H9 (cell line): ENCODE measurements at regions not wholly inside any gene's neighbourhood (a gene's known extent, or its start where the extent isn't known, plus 50 kb on each side); places are given as distances from the start of the nearest gene placed in this dataset.

Source experiments
- DNase-seq: peaks from one replicate; pipeline ENCODE4 v3.0.0-alpha.2; 2017
- H2AFZ ChIP-seq: one replicate; pipeline ENCODE4 v1.6.1; 2013; ENCODE audit warnings: mild to moderate bottlenecking, low read length, control low read depth, moderate library complexity
- H2AK5ac ChIP-seq: 2 replicates; pipeline ENCODE4 v1.6.1; 2013; ENCODE audit warnings: low read length, control low read depth, mixed read lengths; ENCODE audit not compliant: insufficient read length
- H2BK120ac ChIP-seq: one replicate; pipeline ENCODE4 v1.6.1; 2013; ENCODE audit warnings: low read depth, mild to moderate bottlenecking, low read length, control low read depth, inconsistent platforms; ENCODE audit not compliant: poor library complexity, severe bottlenecking
- H2BK12ac ChIP-seq: 2 replicates; pipeline ENCODE4 v1.6.1; 2013; ENCODE audit warnings: low read length, control low read depth, mixed read lengths, low read depth; ENCODE audit not compliant: insufficient read length
- H2BK15ac ChIP-seq: 2 replicates; pipeline ENCODE4 v1.6.1; 2013; ENCODE audit warnings: low read depth, low read length, control low read depth
- H2BK20ac ChIP-seq: one replicate; pipeline ENCODE4 v1.6.1; 2013; ENCODE audit warnings: low read depth, mild to moderate bottlenecking, low read length, control low read depth, inconsistent platforms; ENCODE audit not compliant: poor library complexity, severe bottlenecking
- H2BK5ac ChIP-seq: 2 replicates; pipeline ENCODE4 v1.6.1; 2013; ENCODE audit warnings: low read length, control low read depth, mixed read lengths; ENCODE audit not compliant: insufficient read length
- H3K14ac ChIP-seq: 2 replicates; pipeline ENCODE4 v1.6.1; 2013; ENCODE audit warnings: low read length, control low read depth; ENCODE audit not compliant: insufficient read depth
- H3K18ac ChIP-seq: 2 replicates; pipeline ENCODE4 v1.6.1; 2013; ENCODE audit warnings: low read depth, mild to moderate bottlenecking, mixed read lengths, low read length, control low read depth; ENCODE audit not compliant: insufficient read length
- H3K23ac ChIP-seq: 2 replicates; pipeline ENCODE4 v1.6.1; 2013; ENCODE audit warnings: low read length, control low read depth, mixed read lengths, low read depth; ENCODE audit not compliant: insufficient read length
- H3K23me2 ChIP-seq: 2 replicates; pipeline ENCODE4 v1.6.1; 2013; ENCODE audit warnings: low read depth, mild to moderate bottlenecking, mixed read lengths, low read length, control low read depth; ENCODE audit not compliant: insufficient read length, poor library complexity, severe bottlenecking
- H3K27ac ChIP-seq: 2 replicates; pipeline ENCODE4 v1.5.1; 2013; ENCODE audit warnings: low read length, control low read depth, mixed read lengths, low read depth; ENCODE audit not compliant: insufficient read length
- H3K27me3 ChIP-seq: 2 replicates; pipeline ENCODE4 v1.6.1; 2013; ENCODE audit warnings: low read length, control low read depth, inconsistent platforms; ENCODE audit not compliant: insufficient read depth
- H3K4ac ChIP-seq: 2 replicates; pipeline ENCODE4 v1.6.1; 2013; ENCODE audit warnings: low read depth, mild to moderate bottlenecking, control low read depth, inconsistent platforms, low read length, moderate library complexity
- H3K4me1 ChIP-seq: 2 replicates; pipeline ENCODE4 v1.6.1; 2013; ENCODE audit warnings: low read length, control low read depth, inconsistent platforms; ENCODE audit not compliant: insufficient read depth
- H3K4me2 ChIP-seq: 2 replicates; pipeline ENCODE4 v1.6.1; 2013; ENCODE audit warnings: low read length, control low read depth, mixed read lengths; ENCODE audit not compliant: insufficient read length, insufficient read depth
- H3K56ac ChIP-seq: 2 replicates; pipeline ENCODE4 v1.6.1; 2013; ENCODE audit warnings: low read depth, mild to moderate bottlenecking, mixed read lengths, low read length, control low read depth; ENCODE audit not compliant: insufficient read length
- H3K79me1 ChIP-seq: 2 replicates; pipeline ENCODE4 v1.6.1; 2013; ENCODE audit warnings: low read depth, mild to moderate bottlenecking, moderate library complexity, low read length, control low read depth, inconsistent platforms; ENCODE audit not compliant: insufficient read depth, poor library complexity, severe bottlenecking
- H3K79me2 ChIP-seq: 2 replicates; pipeline ENCODE4 v1.6.1; 2013; ENCODE audit warnings: low read length, control low read depth, inconsistent platforms; ENCODE audit not compliant: insufficient read depth
- H3K9ac ChIP-seq: 2 replicates; pipeline ENCODE4 v1.6.1; 2013; ENCODE audit warnings: low read length, control low read depth, mixed read lengths; ENCODE audit not compliant: insufficient read length; ENCODE audit errors: extremely low read depth
- H3K9me3 ChIP-seq: one replicate; pipeline ENCODE4 v1.6.1; 2013; ENCODE audit warnings: low read depth, low read length, inconsistent platforms; ENCODE audit not compliant: control insufficient read depth
- H3T11ph ChIP-seq: one replicate; pipeline ENCODE4 v1.6.1; 2013; ENCODE audit warnings: mild to moderate bottlenecking, low read length, control low read depth, inconsistent platforms
- H4K20me1 ChIP-seq: one replicate; pipeline ENCODE4 v1.6.1; 2013; ENCODE audit not compliant: control insufficient read depth, insufficient read length, insufficient read depth
- H4K5ac ChIP-seq: 2 replicates; pipeline ENCODE4 v1.6.1; 2013; ENCODE audit warnings: low read depth, mild to moderate bottlenecking, mixed read lengths, low read length, control low read depth; ENCODE audit not compliant: insufficient read length
- H4K8ac ChIP-seq: replicated peaks from 2 replicates; pipeline ENCODE4 v1.6.1; 2013; ENCODE audit warnings: low read length, control low read depth, mixed read lengths, low read depth; ENCODE audit not compliant: insufficient read length
- H4K91ac ChIP-seq: 2 replicates; pipeline ENCODE4 v1.6.1; 2013; ENCODE audit warnings: low read depth, mild to moderate bottlenecking, moderate library complexity, mixed read lengths, low read length, control low read depth; ENCODE audit not compliant: insufficient read length
- H3K27ac Mint-ChIP-seq, 3 experiments: 2 replicates in 2 of 3; 3 replicates in 1 of 3; pipeline ENCODE4 v1.8.0; 2020 to 2021; ENCODE audit warnings: mixed read lengths in 3 of 3, mild to moderate bottlenecking in 1 of 3, moderate library complexity in 1 of 3
- H3K27me3 Mint-ChIP-seq: 2 replicates; pipeline ENCODE4 v1.8.0; 2021; ENCODE audit warnings: low read depth, mild to moderate bottlenecking, moderate library complexity, mixed read lengths
- H3K36me3 Mint-ChIP-seq, 3 experiments: 2 replicates in 2 of 3; 3 replicates in 1 of 3; pipeline ENCODE4 v1.8.0; 2020 to 2021; ENCODE audit warnings: low read depth in 3 of 3, mixed read lengths in 3 of 3; ENCODE audit not compliant: insufficient read depth in 1 of 3
- H3K4me1 Mint-ChIP-seq, 2 experiments: 2 replicates each; pipeline ENCODE4 v1.8.0; 2020; ENCODE audit warnings: mixed read lengths in 2 of 2
- H3K4me3 Mint-ChIP-seq, 2 experiments: 2 replicates in 1 of 2; 3 replicates in 1 of 2; pipeline ENCODE4 v1.8.0; 2020 to 2021; ENCODE audit warnings: mild to moderate bottlenecking in 2 of 2, mixed read lengths in 2 of 2, moderate library complexity in 1 of 2
- H3K9me3 Mint-ChIP-seq, 2 experiments: 2 replicates in 1 of 2; 3 replicates in 1 of 2; pipeline ENCODE4 v1.8.0; 2020; ENCODE audit warnings: mild to moderate bottlenecking in 2 of 2, mixed read lengths in 2 of 2, moderate library complexity in 1 of 2
- WGBS: extraction: QIAGEN DNeasy Blood & Tissue Kit; methylation state at CpG from one replicate; pipeline ENCODE4 v1.1.7; 2013; ENCODE audit warnings: missing lambda C conversion rate, low lambda C conversion rate, mixed read lengths; ENCODE audit not compliant: insufficient read length; ENCODE audit errors: extremely low coverage; 5-methylcytosine and 5-hydroxymethylcytosine counted together
- TF ChIP-seq, protein P1 (sequence below): fragments of 200-600 bp; sonication (generic); conservative IDR thresholded peaks from 3 replicates; pipeline ENCODE4 v1.8.0; 2021; ENCODE audit warnings: antibody characterized with exemption, mild to moderate bottlenecking

DNA sequence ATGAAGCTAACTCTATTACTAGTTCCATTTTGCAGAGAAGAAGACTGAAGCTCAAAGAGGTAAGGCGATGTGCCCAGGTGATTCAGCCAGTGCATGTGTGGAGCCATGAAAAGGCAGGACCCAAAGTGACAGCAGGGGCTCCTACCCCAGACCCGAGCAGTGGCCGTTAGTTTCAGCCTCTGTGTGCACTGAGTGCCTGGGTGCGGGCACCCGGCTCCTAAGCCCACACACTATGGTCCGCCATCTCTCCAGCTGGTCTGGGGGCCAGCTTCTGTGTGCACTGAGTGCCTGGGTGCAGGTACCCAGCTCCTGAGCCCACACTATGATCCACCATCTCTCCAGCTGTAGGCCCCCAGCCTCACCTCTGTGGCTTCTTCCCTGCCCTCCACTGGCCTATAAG lies 123.5 kb upstream of the CST7 start:
- Histone ChIP-seq H3K27ac (no peak overlapping the region), H3K9me3 (no peaks in the 10 kb centered on the region), H4K91ac (no peak overlapping the region), H3K56ac (no peak overlapping the region), H3K4me1 (no peaks in the 10 kb centered on the region), H3K23ac (no peak overlapping the region), H3K79me1 (no peaks in the 10 kb centered on the region), H2AK5ac (no peak overlapping the region), H3T11ph (no peak overlapping the region), H3K9ac (no peak overlapping the region), H4K20me1 (no peaks in the 10 kb centered on the region), H2BK12ac (no peak overlapping the region), H2BK20ac (no peak overlapping the region), H3K23me2 (no peaks in the 10 kb centered on the region), H2AFZ (no peak overlapping the region), H2BK120ac (no peak overlapping the region), H3K4ac (no peak overlapping the region), H3K4me2 (no peak overlapping the region), H4K5ac (no peak overlapping the region), H3K14ac (no peak overlapping the region), H2BK15ac (no peak overlapping the region), H3K18ac (no peak overlapping the region), H3K79me2 (no peaks in the 10 kb centered on the region), H2BK5ac (no peak overlapping the region), H4K8ac (no peak overlapping the region), H3K27me3 (no peaks in the 10 kb centered on the region)
- H3K9me3 Mint-ChIP-seq, result no peaks in the 10 kb centered on the region; a peak in 1 of 5 replicates
- no peak for DNase-seq
- no peaks in the 10 kb centered on the region for H3K4me1 Mint-ChIP-seq
- H3K27me3 Mint-ChIP-seq, result no peaks in the 10 kb centered on the region
- no peaks in the 10 kb centered on the region for H3K36me3 Mint-ChIP-seq
- no CpG with 5 or more reads among the region's 6 CpGs for whole genome bisulfite sequencing
- TF ChIP-seq, protein P1, sequence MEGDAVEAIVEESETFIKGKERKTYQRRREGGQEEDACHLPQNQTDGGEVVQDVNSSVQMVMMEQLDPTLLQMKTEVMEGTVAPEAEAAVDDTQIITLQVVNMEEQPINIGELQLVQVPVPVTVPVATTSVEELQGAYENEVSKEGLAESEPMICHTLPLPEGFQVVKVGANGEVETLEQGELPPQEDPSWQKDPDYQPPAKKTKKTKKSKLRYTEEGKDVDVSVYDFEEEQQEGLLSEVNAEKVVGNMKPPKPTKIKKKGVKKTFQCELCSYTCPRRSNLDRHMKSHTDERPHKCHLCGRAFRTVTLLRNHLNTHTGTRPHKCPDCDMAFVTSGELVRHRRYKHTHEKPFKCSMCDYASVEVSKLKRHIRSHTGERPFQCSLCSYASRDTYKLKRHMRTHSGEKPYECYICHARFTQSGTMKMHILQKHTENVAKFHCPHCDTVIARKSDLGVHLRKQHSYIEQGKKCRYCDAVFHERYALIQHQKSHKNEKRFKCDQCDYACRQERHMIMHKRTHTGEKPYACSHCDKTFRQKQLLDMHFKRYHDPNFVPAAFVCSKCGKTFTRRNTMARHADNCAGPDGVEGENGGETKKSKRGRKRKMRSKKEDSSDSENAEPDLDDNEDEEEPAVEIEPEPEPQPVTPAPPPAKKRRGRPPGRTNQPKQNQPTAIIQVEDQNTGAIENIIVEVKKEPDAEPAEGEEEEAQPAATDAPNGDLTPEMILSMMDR, result no peak
- no peak overlapping the region for H3K4me3 Mint-ChIP-seq
- no peak overlapping the region for H3K27ac Mint-ChIP-seq
